ENCODE measurements at regions not wholly inside any gene's neighbourhood (a gene's known extent, or its start where the extent isn't known, plus 50 kb on each side); places are given as distances from the start of the nearest gene placed in this dataset.

DNA sequence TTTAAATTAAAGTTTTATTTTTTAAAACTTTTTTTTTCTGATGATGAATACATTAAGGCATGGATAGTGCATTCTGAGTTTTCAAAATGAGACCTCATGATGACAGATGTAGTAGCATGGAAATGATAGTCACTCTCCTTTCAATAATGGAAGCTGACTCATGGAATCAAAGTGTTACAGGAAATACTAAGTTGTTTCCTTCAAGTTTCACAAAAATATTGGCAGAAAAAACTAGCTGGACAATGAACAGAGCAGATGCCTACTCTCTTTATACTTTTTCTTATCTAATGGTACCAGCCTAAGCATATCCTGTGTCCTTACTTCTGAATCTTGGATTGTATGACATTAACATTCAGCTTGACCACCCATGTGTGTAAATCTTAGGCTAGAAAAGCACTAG lies 1337.3 kb downstream of the PCDH9 start:
- Histone ChIP-seq H3K4me3 (no peak overlapping the region), H3K4me1 (no peaks in the 10 kb centered on the region), H3K36me3 (no peaks in the 10 kb centered on the region), H3K27me3 (no peaks in the 10 kb centered on the region), H3K27ac (no peak overlapping the region), H3K9me3 (no peaks in the 10 kb centered on the region)
- no peak for ATAC-seq
- TF ChIP-seq POLR2A (IDR thresholded peaks at IDR 0.05): no peak
- no peak for TF ChIP-seq POLR2AphosphoS5 (IDR thresholded peaks at IDR 0.05)
- TF ChIP-seq EP300 (IDR thresholded peaks at IDR 0.05): no peak
- TF ChIP-seq, protein P1, sequence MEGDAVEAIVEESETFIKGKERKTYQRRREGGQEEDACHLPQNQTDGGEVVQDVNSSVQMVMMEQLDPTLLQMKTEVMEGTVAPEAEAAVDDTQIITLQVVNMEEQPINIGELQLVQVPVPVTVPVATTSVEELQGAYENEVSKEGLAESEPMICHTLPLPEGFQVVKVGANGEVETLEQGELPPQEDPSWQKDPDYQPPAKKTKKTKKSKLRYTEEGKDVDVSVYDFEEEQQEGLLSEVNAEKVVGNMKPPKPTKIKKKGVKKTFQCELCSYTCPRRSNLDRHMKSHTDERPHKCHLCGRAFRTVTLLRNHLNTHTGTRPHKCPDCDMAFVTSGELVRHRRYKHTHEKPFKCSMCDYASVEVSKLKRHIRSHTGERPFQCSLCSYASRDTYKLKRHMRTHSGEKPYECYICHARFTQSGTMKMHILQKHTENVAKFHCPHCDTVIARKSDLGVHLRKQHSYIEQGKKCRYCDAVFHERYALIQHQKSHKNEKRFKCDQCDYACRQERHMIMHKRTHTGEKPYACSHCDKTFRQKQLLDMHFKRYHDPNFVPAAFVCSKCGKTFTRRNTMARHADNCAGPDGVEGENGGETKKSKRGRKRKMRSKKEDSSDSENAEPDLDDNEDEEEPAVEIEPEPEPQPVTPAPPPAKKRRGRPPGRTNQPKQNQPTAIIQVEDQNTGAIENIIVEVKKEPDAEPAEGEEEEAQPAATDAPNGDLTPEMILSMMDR (IDR thresholded peaks at IDR 0.05): no peak

DNA sequence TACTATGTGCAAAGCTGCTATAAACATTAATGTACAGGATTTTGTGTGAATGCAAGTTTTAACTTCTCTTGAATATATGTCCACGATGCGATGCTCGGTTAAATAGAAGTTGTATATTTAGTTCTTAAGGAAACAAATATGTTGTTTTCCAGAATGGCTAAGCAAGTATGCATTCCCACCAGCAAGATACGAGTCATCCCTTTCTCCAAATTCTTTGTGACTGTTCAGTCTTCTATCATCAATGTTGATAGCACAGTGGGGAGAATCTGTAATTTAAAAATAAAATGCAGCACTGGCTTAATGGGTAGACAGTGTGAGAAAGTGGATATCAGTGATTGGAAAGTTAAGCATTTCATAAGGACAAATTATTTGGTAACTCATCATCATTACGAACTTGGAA lies 1340.8 kb downstream of the PCDH9 start:
- no peak overlapping the region for H3K4me3 ChIP-seq
- H3K36me3 ChIP-seq: no peaks in the 10 kb centered on the region
- WGBS, 2 donors (ENCODE audit: low coverage in 1 of 2): 90 to 91% methylated on average over 5 of the region's 5 CpGs
- ATAC-seq: no peak
- no peaks in the 10 kb centered on the region for H3K9me3 ChIP-seq
- no peaks in the 10 kb centered on the region for H3K27me3 ChIP-seq
- H3K4me1 ChIP-seq: no peaks in the 10 kb centered on the region
- H3K27ac ChIP-seq: no peak overlapping the region
- TF ChIP-seq POLR2A (IDR thresholded peaks at IDR 0.05): no peak
- TF ChIP-seq EP300 (IDR thresholded peaks at IDR 0.05): no peak
- TF ChIP-seq, protein P1 (IDR thresholded peaks at IDR 0.05): no peak
- TF ChIP-seq POLR2AphosphoS5 (IDR thresholded peaks at IDR 0.05): no peak

DNA sequence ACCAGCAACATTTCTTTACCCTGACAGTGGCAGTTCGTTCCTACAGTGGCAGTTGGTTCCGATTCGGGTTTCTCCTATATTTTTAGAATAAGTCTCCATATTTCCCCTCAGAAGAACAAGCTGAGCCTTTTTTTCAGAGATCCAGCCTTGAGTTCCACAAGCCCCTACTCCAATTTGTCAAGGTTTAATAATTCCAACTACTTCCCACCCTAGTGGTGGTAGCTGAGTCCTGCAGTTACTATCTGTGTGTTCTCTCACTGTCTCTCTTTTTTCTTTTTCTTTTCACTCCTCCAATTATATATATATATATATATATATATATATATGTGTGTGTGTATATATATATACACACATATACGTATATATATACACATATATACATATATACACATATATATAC lies 1347.3 kb downstream of the PCDH9 start:
- TF ChIP-seq EP300 (IDR thresholded peaks at IDR 0.05) (no peak), POLR2A (IDR thresholded peaks at IDR 0.05) (no peak), POLR2AphosphoS5 (IDR thresholded peaks at IDR 0.05) (no peak)
- TF ChIP-seq, protein P1 (IDR thresholded peaks at IDR 0.05): no peak
- H3K27ac ChIP-seq: no peak overlapping the region
- WGBS, 2 donors (ENCODE audit: low coverage in 1 of 2): 80 to 87% methylated on average over 1 to 4 of the region's 4 CpGs
- no peaks in the 10 kb centered on the region for H3K36me3 ChIP-seq
- H3K27me3 ChIP-seq: no peaks in the 10 kb centered on the region
- H3K4me1 ChIP-seq: no peaks in the 10 kb centered on the region
- no peak overlapping the region for H3K4me3 ChIP-seq
- peaks cover 0 to 11% (median 0%) of the 10 kb centered on the region in 3 donors for H3K9me3 ChIP-seq
- ATAC-seq: no peak

DNA sequence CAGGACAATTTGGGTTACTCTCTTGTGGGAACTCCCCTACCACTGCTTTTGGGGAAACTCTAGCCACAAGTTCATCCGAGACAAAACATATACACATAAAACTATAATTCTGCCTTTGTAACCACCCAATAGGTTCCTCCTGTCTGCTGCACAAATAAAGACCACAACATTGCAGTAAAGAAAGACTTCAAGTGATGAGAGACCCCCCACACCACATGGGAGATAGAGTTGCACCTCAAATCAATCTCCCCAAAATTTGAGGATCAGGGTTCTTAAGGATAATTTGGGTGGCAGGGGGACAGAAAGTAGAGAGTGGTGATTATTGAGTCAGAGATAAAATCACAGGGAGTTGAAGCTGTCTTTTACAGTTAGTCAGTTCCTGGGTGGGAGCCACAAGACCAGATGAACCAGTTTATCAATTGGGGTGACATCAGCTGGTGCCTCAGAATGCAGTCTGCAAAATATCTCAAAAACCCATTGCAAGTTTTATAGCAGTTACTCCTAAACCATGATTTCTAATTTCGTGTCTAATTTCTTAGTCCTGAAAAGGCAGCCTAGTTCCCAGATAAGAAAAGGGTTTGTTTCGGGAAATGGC lies 1348.5 kb downstream of the PCDH9 start:
- Histone ChIP-seq H3K4me1 (no peaks in the 10 kb centered on the region), H3K27me3 (no peaks in the 10 kb centered on the region), H3K4me3 (no peak overlapping the region), H3K27ac (no peak overlapping the region), H3K9me3 (peaks cover 0 to 11% (median 0%) of the 10 kb centered on the region in 3 donors), H3K36me3 (no peaks in the 10 kb centered on the region)
- no peak for ATAC-seq
- 91 to 100% methylated on average over 2 to 3 of the region's 3 CpGs for WGBS, 2 donors (ENCODE audit: low coverage in 1 of 2)
- TF ChIP-seq EP300 (IDR thresholded peaks at IDR 0.05) (no peak), POLR2A (IDR thresholded peaks at IDR 0.05) (no peak), POLR2AphosphoS5 (IDR thresholded peaks at IDR 0.05) (no peak)
- TF ChIP-seq, protein P1 (IDR thresholded peaks at IDR 0.05): no peak

DNA sequence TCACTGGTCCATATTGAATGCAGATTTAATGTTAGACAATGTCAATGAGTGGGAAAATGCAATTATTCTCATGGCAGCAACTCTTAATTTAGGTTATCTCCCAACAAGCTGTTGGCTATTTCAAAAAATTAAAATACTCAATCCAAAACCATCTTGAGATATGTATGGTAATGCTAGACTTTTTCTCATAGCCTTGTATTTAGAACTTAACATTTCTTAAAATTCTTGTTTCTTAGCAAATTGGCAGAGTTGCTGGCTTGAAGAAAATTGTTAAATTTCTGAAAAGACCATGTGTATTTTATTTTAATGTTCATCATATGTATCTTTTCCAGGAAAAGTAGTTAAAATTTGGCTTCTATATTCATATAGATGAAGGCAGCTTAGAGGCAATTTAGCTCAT lies 1355.1 kb downstream of the PCDH9 start:
- no peaks in the 10 kb centered on the region for H3K4me1 ChIP-seq
- TF ChIP-seq, protein P1 (IDR thresholded peaks at IDR 0.05): no peak
- TF ChIP-seq POLR2A (IDR thresholded peaks at IDR 0.05): no peak
- TF ChIP-seq EP300 (IDR thresholded peaks at IDR 0.05): no peak
- no peak for TF ChIP-seq POLR2AphosphoS5 (IDR thresholded peaks at IDR 0.05)
- no peaks in the 10 kb centered on the region for H3K36me3 ChIP-seq
- H3K27me3 ChIP-seq: no peaks in the 10 kb centered on the region
- no peak overlapping the region for H3K27ac ChIP-seq
- no peak overlapping the region for H3K4me3 ChIP-seq
- ATAC-seq: no peak
- H3K9me3 ChIP-seq: no peaks in the 10 kb centered on the region

Measured in gastroesophageal sphincter (tissue), 4 donors.